Endodermal cell (in vitro differentiated cells): ENCODE measurements at regions not wholly inside any gene's neighbourhood (a gene's known extent, or its start where the extent isn't known, plus 50 kb on each side); places are given as distances from the start of the nearest gene placed in this dataset.

Experiments used
- DNase-seq: peaks from one replicate; pipeline ENCODE4 v3.0.0-alpha.2; 2017
- H3K27ac ChIP-seq: 2 replicates; pipeline ENCODE4 v1.5.1; 2013; ENCODE audit warnings: mild to moderate bottlenecking, low read depth, low read length, moderate library complexity
- H3K27me3 ChIP-seq: 2 replicates; pipeline ENCODE4 v1.6.1; 2013; ENCODE audit warnings: mild to moderate bottlenecking, low read length, moderate library complexity; ENCODE audit not compliant: insufficient read depth, control insufficient read depth, poor library complexity, severe bottlenecking
- H3K36me3 ChIP-seq: 2 replicates; pipeline ENCODE4 v1.7.0; 2013; ENCODE audit warnings: mild to moderate bottlenecking, low read length, moderate library complexity; ENCODE audit not compliant: control insufficient read depth, insufficient read depth
- H3K4me1 ChIP-seq: one replicate; pipeline ENCODE4 v1.7.0; 2013; ENCODE audit warnings: low read length; ENCODE audit not compliant: control insufficient read depth, insufficient read depth
- H3K4me3 ChIP-seq: 2 replicates; pipeline ENCODE4 v1.5.1; 2013; ENCODE audit warnings: mild to moderate bottlenecking, low read length, moderate library complexity
- H3K9ac ChIP-seq: 2 replicates; pipeline ENCODE4 v1.6.1; 2013; ENCODE audit warnings: mild to moderate bottlenecking, low read length, moderate library complexity; ENCODE audit not compliant: poor library complexity, severe bottlenecking; ENCODE audit errors: extremely low read depth
- H3K9me3 ChIP-seq: 2 replicates; pipeline ENCODE4 v1.6.1; 2013; ENCODE audit warnings: mild to moderate bottlenecking, low read length, moderate library complexity; ENCODE audit not compliant: control insufficient read depth
- H3K27ac Mint-ChIP-seq: 2 replicates; pipeline ENCODE4 v1.8.0; 2020; ENCODE audit warnings: mixed read lengths
- H3K27me3 Mint-ChIP-seq: 2 replicates; pipeline ENCODE4 v1.8.0; 2021; ENCODE audit warnings: mild to moderate bottlenecking, mixed read lengths; ENCODE audit not compliant: insufficient read depth
- H3K36me3 Mint-ChIP-seq: 2 replicates; pipeline ENCODE4 v1.8.0; 2020; ENCODE audit warnings: low read depth, mixed read lengths
- H3K4me1 Mint-ChIP-seq: 2 replicates; pipeline ENCODE4 v1.8.0; 2020; ENCODE audit warnings: mixed read lengths
- H3K4me3 Mint-ChIP-seq: 2 replicates; pipeline ENCODE4 v1.8.0; 2020; ENCODE audit warnings: mild to moderate bottlenecking, moderate library complexity, mixed read lengths
- H3K9me3 Mint-ChIP-seq: 2 replicates; pipeline ENCODE4 v1.8.0; 2020; ENCODE audit warnings: mild to moderate bottlenecking, mixed read lengths
- CTCF ChIP-seq: fragments of 200-600 bp; sonication (generic); conservative IDR thresholded peaks from 2 replicates; pipeline ENCODE4 v1.5.0; 2021; ENCODE audit warnings: antibody characterized with exemption, mild to moderate bottlenecking
- WGBS, 2 experiments: methylation state at CpG; one replicate each; pipeline versions ENCODE4 v1.1.5 to v1.1.7; 2013; ENCODE audit warnings: missing lambda C conversion rate in 2 of 2, mixed read lengths in 1 of 2; ENCODE audit not compliant: insufficient coverage in 1 of 2, insufficient read length in 1 of 2; 5-methylcytosine and 5-hydroxymethylcytosine counted together

GRCh38 chr13:54884682-54885081 is 1856.1 kb downstream of the OLFM4 start:
- H3K4me3 Mint-ChIP-seq = no peak overlapping the region
- DNase-seq = no peak
- H3K27me3 Mint-ChIP-seq = no peaks in the 10 kb centered on the region

GRCh38 chr13:54890976-54891375 is 1862.4 kb downstream of the OLFM4 start:
- no peaks in the 10 kb centered on the region for H3K9me3 Mint-ChIP-seq
- Histone ChIP-seq H3K4me1 (no peaks in the 10 kb centered on the region), H3K36me3 (no peaks in the 10 kb centered on the region), H3K27ac (no peak overlapping the region), H3K27me3 (no peaks in the 10 kb centered on the region), H3K9ac (no peak overlapping the region), H3K9me3 (no peaks in the 10 kb centered on the region), H3K4me3 (no peak overlapping the region)
- H3K4me1 Mint-ChIP-seq = no peaks in the 10 kb centered on the region
- 88 to 93% methylated on average over 1 of the region's 2 CpGs for WGBS, 2 experiments
- H3K4me3 Mint-ChIP-seq = no peak overlapping the region
- DNase-seq = no peak
- no peaks in the 10 kb centered on the region for H3K27me3 Mint-ChIP-seq
- TF ChIP-seq CTCF = no peak
- H3K36me3 Mint-ChIP-seq = no peaks in the 10 kb centered on the region
- H3K27ac Mint-ChIP-seq = no peak overlapping the region

More at GRCh38 chr13:54884682-54885081, 1856.1 kb downstream of the OLFM4 start:
- no peak overlapping the region for H3K27ac ChIP-seq
- H3K36me3 Mint-ChIP-seq = peaks cover 2% of the 10 kb centered on the region
- H3K9ac ChIP-seq = no peak overlapping the region
- H3K36me3 ChIP-seq = no peaks in the 10 kb centered on the region
- peak overlapping the region; percentile 26 for H3K27ac Mint-ChIP-seq
- no peak overlapping the region for H3K4me3 ChIP-seq
- H3K4me1 ChIP-seq = no peaks in the 10 kb centered on the region
- no peak for TF ChIP-seq CTCF
- 94 to 100% methylated on average over 1 to 3 of the region's 3 CpGs for WGBS, 2 experiments
- H3K9me3 Mint-ChIP-seq = peaks cover 2% of the 10 kb centered on the region
- no peaks in the 10 kb centered on the region for H3K27me3 ChIP-seq
- H3K4me1 Mint-ChIP-seq = no peaks in the 10 kb centered on the region
- no peaks in the 10 kb centered on the region for H3K9me3 ChIP-seq

GRCh38 chr13:54901316-54901715 is 1872.7 kb downstream of the OLFM4 start:
- H3K9me3 Mint-ChIP-seq = peaks cover 14% of the 10 kb centered on the region
- H3K4me1 Mint-ChIP-seq = no peaks in the 10 kb centered on the region
- Histone ChIP-seq H3K4me1 (no peaks in the 10 kb centered on the region), H3K9me3 (peaks cover 20% of the 10 kb centered on the region), H3K4me3 (no peak overlapping the region), H3K9ac (no peak overlapping the region), H3K27ac (no peak overlapping the region), H3K27me3 (no peaks in the 10 kb centered on the region), H3K36me3 (no peaks in the 10 kb centered on the region)
- no peak overlapping the region for H3K4me3 Mint-ChIP-seq
- DNase-seq = no peak
- no peak for TF ChIP-seq CTCF
- no peaks in the 10 kb centered on the region for H3K27me3 Mint-ChIP-seq
- no CpG with 5 or more reads among the region's 1 CpG for WGBS, 2 experiments
- peaks cover 4% of the 10 kb centered on the region for H3K36me3 Mint-ChIP-seq
- H3K27ac Mint-ChIP-seq = no peak overlapping the region
